Spleen (tissue), 7 donors: ENCODE measurements at regions not wholly inside any gene's neighbourhood (a gene's known extent, or its start where the extent isn't known, plus 50 kb on each side); places are given as distances from the start of the nearest gene placed in this dataset.

Experiments used
- POLR2A ChIP-seq, 3 donors: fragments of 450-650 bp; IDR thresholded peaks; one replicate each; pipeline ENCODE4 v1.5.1; 2017; ENCODE audit warnings: antibody characterized with exemption in 3 of 3, mild to moderate bottlenecking in 1 of 3
- POLR2AphosphoS5 ChIP-seq, 3 donors: sonication (generic); formaldehyde crosslinking; IDR thresholded peaks; one replicate each; pipeline ENCODE4 v1.5.1; 2017; ENCODE audit warnings: antibody characterized with exemption in 3 of 3
- TF ChIP-seq, protein P1 (sequence below), 11 experiments: fragments of 200-600 bp in 7 of 11; fragments of 450-650 bp in 4 of 11; sonication (generic) in 4 of 11; IDR thresholded peaks in 8 of 11; conservative IDR thresholded peaks in 3 of 11; 1 replicate in 7 of 11; 2 replicates in 4 of 11; pipeline versions ENCODE4 v1.4.0 to v1.8.0; 2016 to 2021; ENCODE audit warnings: antibody characterized with exemption in 11 of 11, inconsistent platforms in 4 of 11, mild to moderate bottlenecking in 1 of 11
- donor health status: DM: no; HTN: no; CAD: no; lungs with moderate emphysema.
- donor health status: DM: no; HTN: no; CAD: no.
- donor health status: DM: no; HTN: no; CAD: no.

- TF ChIP-seq, protein P1, sequence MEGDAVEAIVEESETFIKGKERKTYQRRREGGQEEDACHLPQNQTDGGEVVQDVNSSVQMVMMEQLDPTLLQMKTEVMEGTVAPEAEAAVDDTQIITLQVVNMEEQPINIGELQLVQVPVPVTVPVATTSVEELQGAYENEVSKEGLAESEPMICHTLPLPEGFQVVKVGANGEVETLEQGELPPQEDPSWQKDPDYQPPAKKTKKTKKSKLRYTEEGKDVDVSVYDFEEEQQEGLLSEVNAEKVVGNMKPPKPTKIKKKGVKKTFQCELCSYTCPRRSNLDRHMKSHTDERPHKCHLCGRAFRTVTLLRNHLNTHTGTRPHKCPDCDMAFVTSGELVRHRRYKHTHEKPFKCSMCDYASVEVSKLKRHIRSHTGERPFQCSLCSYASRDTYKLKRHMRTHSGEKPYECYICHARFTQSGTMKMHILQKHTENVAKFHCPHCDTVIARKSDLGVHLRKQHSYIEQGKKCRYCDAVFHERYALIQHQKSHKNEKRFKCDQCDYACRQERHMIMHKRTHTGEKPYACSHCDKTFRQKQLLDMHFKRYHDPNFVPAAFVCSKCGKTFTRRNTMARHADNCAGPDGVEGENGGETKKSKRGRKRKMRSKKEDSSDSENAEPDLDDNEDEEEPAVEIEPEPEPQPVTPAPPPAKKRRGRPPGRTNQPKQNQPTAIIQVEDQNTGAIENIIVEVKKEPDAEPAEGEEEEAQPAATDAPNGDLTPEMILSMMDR (IDR thresholded peaks at IDR 0.05 in 8 of 11, conservative IDR thresholded peaks at IDR 0.05 in 3 of 11): no peak
- TF ChIP-seq POLR2A (IDR thresholded peaks at IDR 0.05) (no peak), POLR2AphosphoS5 (IDR thresholded peaks at IDR 0.05) (no peak)
Measured at GRCh38 chr3:25287291-25287884, 140.7 kb upstream of the RARB start.
